ENCODE measurements at regions not wholly inside any gene's neighbourhood (a gene's known extent, or its start where the extent isn't known, plus 50 kb on each side); places are given as distances from the start of the nearest gene placed in this dataset.
"Not testable (repeated sequence)": the region's sequence is repeated elsewhere in the genome, so short reads cannot be mapped to it uniquely, and the experiment has no call there.

DNA sequence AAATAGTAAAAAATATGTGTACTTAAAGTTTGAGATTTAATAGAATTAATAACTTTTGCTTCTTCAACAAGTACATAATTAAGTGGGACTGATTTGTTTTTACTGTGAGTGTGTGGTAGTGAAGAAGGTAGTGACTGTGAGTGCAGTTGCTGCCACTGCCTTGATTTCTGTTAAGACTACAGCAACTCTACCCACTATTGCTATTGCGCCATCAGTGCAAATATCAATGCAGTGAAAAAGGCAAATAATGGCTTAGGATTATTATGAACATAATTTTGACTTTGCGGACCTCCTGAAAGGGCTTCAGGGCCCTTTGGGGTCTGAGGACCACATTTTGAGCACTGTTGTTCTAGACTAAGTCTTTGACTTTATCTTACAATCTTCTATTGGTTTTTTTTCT is 112.0 kb upstream of the PITX1 start:
- Mint-ChIP-seq H3K4me1 (ENCODE audit: unreplicated experiment) (no peaks in the 10 kb centered on the region), H3K9me3 (ENCODE audit: unreplicated experiment) (peaks cover 3% of the 10 kb centered on the region), H3K27ac (ENCODE audit: unreplicated experiment) (no peak overlapping the region), H3K27me3 (ENCODE audit: unreplicated experiment) (peaks cover 43% of the 10 kb centered on the region), H3K4me3 (ENCODE audit: unreplicated experiment) (no peak overlapping the region), H3K36me3 (ENCODE audit: unreplicated experiment) (no peaks in the 10 kb centered on the region)
- DNase-seq (ENCODE audit: extremely low spot score, unreplicated experiment): no peak
- TF ChIP-seq, protein P1, sequence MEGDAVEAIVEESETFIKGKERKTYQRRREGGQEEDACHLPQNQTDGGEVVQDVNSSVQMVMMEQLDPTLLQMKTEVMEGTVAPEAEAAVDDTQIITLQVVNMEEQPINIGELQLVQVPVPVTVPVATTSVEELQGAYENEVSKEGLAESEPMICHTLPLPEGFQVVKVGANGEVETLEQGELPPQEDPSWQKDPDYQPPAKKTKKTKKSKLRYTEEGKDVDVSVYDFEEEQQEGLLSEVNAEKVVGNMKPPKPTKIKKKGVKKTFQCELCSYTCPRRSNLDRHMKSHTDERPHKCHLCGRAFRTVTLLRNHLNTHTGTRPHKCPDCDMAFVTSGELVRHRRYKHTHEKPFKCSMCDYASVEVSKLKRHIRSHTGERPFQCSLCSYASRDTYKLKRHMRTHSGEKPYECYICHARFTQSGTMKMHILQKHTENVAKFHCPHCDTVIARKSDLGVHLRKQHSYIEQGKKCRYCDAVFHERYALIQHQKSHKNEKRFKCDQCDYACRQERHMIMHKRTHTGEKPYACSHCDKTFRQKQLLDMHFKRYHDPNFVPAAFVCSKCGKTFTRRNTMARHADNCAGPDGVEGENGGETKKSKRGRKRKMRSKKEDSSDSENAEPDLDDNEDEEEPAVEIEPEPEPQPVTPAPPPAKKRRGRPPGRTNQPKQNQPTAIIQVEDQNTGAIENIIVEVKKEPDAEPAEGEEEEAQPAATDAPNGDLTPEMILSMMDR (IDR thresholded peaks at IDR 0.05): no peak

DNA sequence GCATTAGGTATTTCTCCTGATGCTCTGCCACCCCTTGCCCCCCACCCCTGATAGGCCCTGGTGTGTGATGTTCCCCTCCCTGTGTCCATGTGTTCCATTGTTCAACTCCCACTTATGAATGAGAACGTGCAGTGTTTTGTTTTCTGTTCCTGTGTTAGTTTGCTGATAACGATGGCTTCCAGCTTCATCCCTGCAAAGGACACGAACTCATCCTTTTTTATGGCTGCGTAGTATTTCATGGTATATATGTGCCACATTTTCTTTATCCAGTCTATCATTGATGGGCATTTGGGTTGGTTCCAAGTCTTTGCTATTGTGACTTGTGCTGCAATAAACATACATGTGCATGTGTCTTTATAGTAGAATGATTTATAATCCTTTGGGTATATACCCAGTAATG is 109.7 kb upstream of the PITX1 start:
- H3K27me3 Mint-ChIP-seq (ENCODE audit: unreplicated experiment): peaks cover 49% of the 10 kb centered on the region
- H3K9me3 Mint-ChIP-seq (ENCODE audit: unreplicated experiment); DNase-seq (ENCODE audit: extremely low spot score, unreplicated experiment); H3K27ac Mint-ChIP-seq (ENCODE audit: unreplicated experiment); H3K36me3 Mint-ChIP-seq (ENCODE audit: unreplicated experiment); H3K4me1 Mint-ChIP-seq (ENCODE audit: unreplicated experiment); H3K4me3 Mint-ChIP-seq (ENCODE audit: unreplicated experiment): not testable (repeated sequence)

DNA sequence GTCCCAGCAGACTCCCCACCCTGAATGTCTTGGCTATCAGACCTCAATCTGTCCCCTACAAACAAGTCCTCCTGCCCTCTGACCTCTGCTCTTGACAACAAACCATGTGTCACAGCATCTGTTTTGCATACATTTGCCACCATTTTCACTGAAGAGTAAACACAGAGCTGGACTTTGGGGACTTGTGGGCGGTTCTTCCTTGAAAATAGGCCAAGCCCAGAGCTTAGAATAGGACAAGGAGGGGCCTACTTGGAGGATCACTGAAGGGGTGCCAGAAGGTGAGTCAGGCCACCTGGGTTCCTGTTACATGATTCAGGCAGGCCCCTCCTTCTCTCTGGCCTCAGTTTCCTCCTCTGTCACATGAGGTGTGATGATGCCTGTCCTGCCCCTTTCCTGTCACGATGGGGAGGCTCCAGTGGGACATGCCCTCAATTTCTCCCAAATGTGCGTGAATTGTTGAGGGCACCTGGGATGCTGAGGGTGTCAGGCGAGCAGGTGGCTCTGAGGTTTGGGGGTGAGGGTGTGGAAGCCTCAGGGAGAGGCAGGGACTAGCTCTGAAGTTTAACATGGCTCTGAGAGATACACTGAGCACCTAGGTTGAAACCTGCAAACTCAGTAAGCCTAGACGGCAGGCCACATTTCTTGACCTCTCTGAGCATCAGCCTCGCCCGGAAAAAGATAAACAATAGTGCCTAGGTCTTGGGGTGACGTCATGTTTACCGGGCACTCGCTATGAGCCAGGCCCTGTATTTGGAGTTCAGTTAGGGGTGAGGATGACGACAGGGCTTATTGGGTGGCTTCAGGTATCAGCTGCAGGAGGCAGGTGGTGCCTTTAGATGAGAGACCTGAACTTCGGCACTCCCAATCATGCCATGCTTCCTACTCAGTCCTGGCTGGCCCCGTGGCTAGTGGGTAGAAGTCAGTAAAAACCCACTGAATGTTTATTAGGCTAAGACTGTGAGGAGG is 107.6 kb upstream of the PITX1 start:
- no peak for DNase-seq (ENCODE audit: extremely low spot score, unreplicated experiment)
- Mint-ChIP-seq H3K4me1 (ENCODE audit: unreplicated experiment) (no peaks in the 10 kb centered on the region), H3K9me3 (ENCODE audit: unreplicated experiment) (no peaks in the 10 kb centered on the region), H3K27me3 (ENCODE audit: unreplicated experiment) (peaks cover 44% of the 10 kb centered on the region), H3K36me3 (ENCODE audit: unreplicated experiment) (no peaks in the 10 kb centered on the region), H3K27ac (ENCODE audit: unreplicated experiment) (no peak overlapping the region), H3K4me3 (ENCODE audit: unreplicated experiment) (no peak overlapping the region)
- TF ChIP-seq, protein P1 (IDR thresholded peaks at IDR 0.05): no peak

DNA sequence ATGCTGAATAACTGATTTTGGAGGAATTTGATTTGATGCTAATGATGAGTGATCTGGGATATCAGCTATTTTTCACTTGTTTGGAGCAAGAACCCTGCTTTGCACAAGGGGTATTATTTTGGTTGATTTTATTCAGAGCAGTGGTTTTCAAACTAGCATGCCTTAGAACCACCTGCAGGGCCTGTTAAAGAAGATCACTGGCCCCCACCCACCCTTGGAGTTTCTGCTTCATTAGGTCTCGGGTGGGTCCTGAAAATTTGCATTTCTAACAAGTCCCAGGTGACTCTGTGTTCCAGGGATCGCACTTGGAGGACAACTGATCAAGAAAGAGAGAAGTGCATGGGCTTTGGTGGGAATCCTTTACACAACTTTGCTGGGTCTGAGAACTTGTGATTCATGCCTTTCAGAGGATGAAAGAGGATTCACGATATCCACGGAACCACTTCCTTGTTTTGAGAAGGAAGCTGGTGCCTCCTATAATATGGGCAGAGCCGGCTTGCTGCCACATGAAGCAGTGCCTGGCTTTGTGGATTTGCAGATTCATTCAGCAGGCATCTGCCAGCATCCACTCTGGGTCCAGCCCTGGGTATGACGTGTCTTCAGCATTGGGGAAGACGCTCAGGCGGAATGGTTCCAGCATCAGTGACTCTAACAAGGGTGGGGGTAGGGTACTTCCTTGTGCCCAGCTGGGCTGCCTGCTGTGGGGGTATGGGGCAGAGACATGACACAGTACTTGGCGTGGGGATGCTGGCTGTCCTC is 106.6 kb upstream of the PITX1 start:
- Mint-ChIP-seq H3K36me3 (ENCODE audit: unreplicated experiment) (no peaks in the 10 kb centered on the region), H3K4me3 (ENCODE audit: unreplicated experiment) (no peak overlapping the region), H3K27ac (ENCODE audit: unreplicated experiment) (no peak overlapping the region), H3K27me3 (ENCODE audit: unreplicated experiment) (peaks cover 39% of the 10 kb centered on the region), H3K9me3 (ENCODE audit: unreplicated experiment) (no peaks in the 10 kb centered on the region), H3K4me1 (ENCODE audit: unreplicated experiment) (no peaks in the 10 kb centered on the region)
- TF ChIP-seq, protein P1 (IDR thresholded peaks at IDR 0.05): no peak
- DNase-seq (ENCODE audit: extremely low spot score, unreplicated experiment): no peak

DNA sequence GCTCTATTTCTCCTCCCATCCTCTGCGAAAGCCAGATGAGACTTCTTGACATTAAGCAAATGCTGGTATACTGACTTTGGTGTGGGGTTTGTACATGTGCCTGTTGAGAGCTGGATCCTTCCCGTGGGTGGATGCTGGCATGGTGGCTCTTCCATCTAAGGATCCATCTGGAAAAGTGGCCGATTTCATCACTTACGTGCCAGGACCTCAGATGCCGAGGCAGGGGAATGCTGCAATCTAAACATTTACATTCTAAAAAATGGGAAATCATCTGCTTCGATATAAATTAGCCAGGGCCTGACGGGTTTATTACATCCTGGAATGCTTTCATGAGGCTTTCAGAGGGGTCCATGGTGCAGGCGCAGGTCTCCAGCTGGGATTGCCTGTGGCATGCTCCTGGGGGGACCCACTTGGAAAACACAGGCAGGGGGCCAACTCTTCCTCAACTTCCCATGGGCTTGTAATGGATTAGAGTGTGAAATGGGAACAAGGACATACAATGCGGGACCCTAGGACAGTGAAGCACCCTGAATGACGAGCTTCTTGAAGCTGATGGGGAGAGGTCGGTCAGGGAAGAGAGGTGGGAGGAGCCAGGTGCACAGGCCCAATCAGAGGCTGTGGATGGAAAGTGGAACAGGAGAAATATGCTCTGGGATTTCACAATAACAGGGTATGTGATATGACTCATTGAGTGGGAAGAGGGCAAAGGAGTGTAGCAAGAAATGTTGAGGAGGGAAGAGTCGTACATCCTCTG is 105.5 kb upstream of the PITX1 start:
- Mint-ChIP-seq H3K27me3 (ENCODE audit: unreplicated experiment) (peaks cover 37% of the 10 kb centered on the region), H3K27ac (ENCODE audit: unreplicated experiment) (no peak overlapping the region), H3K4me1 (ENCODE audit: unreplicated experiment) (no peaks in the 10 kb centered on the region), H3K9me3 (ENCODE audit: unreplicated experiment) (no peaks in the 10 kb centered on the region), H3K4me3 (ENCODE audit: unreplicated experiment) (no peak overlapping the region), H3K36me3 (ENCODE audit: unreplicated experiment) (no peaks in the 10 kb centered on the region)
- TF ChIP-seq, protein P1 (IDR thresholded peaks at IDR 0.05): no peak
- DNase-seq (ENCODE audit: extremely low spot score, unreplicated experiment): no peak

Measured in osteocyte (in vitro differentiated cells).